Activated CD4-positive, CD25-positive, alpha-beta regulatory T cell treated with anti-CD3 and anti-CD28 coated beads, Interleukin-2, amount 50 U/mL, for 16 hours (primary cell): ENCODE measurements at regions not wholly inside any gene's neighbourhood (a gene's known extent, or its start where the extent isn't known, plus 50 kb on each side); places are given as distances from the start of the nearest gene placed in this dataset.

Experiments used
- DNase-seq: peaks from one replicate; pipeline ENCODE4 v3.0.0-alpha.2; 2020; ENCODE audit warnings: low read depth, low spot score

- DNase-seq = no peak
These were observed 792.8 kb downstream of the ADGRL2 start for GRCh38 chr1:82593561-82593960.

GRCh38 chr1:82589588-82589987 is 788.9 kb downstream of the ADGRL2 start:
- DNase-seq = no peak

- DNase-seq = no peak
These were observed 786.6 kb downstream of the ADGRL2 start for GRCh38 chr1:82587371-82587770.

GRCh38 chr1:82586473-82586872 is 785.7 kb downstream of the ADGRL2 start:
- DNase-seq = no peak

GRCh38 chr1:82582347-82582746 is 781.6 kb downstream of the ADGRL2 start:
- no peak for DNase-seq

- DNase-seq = no peak
These were observed 777.5 kb downstream of the ADGRL2 start for GRCh38 chr1:82578086-82578726.

- DNase-seq = no peak
These were observed 766.6 kb downstream of the ADGRL2 start for GRCh38 chr1:82567348-82567747.

GRCh38 chr1:82565546-82565945 is 764.8 kb downstream of the ADGRL2 start:
- DNase-seq = no peak

GRCh38 chr1:82565146-82565545 is 764.4 kb downstream of the ADGRL2 start:
- DNase-seq = no peak

GRCh38 chr1:82564333-82564732 is 763.6 kb downstream of the ADGRL2 start:
- DNase-seq = no peak

GRCh38 chr1:82562448-82562847 is 761.7 kb downstream of the ADGRL2 start:
- no peak for DNase-seq

GRCh38 chr1:82560566-82560965 is 759.8 kb downstream of the ADGRL2 start:
- no peak for DNase-seq

GRCh38 chr1:82555501-82555900 is 754.8 kb downstream of the ADGRL2 start:
- no peak for DNase-seq

GRCh38 chr1:82549841-82550240 is 749.1 kb downstream of the ADGRL2 start:
- DNase-seq = no peak

- no peak for DNase-seq
These were observed 742.0 kb downstream of the ADGRL2 start for GRCh38 chr1:82542766-82543165.

GRCh38 chr1:82542141-82542540 is 741.4 kb downstream of the ADGRL2 start:
- DNase-seq = no peak

GRCh38 chr1:82540006-82540405 is 739.3 kb downstream of the ADGRL2 start:
- no peak for DNase-seq

GRCh38 chr1:82538876-82539275 is 738.1 kb downstream of the ADGRL2 start:
- no peak for DNase-seq

GRCh38 chr1:82534996-82535395 is 734.3 kb downstream of the ADGRL2 start:
- DNase-seq = no peak

- no peak for DNase-seq
These were observed 724.6 kb downstream of the ADGRL2 start for GRCh38 chr1:82525378-82525777.

- no peak for DNase-seq
These were observed 719.9 kb downstream of the ADGRL2 start for GRCh38 chr1:82520611-82521010.

GRCh38 chr1:82517586-82517985 is 716.9 kb downstream of the ADGRL2 start:
- DNase-seq = no peak

- no peak for DNase-seq
These were observed 714.9 kb downstream of the ADGRL2 start for GRCh38 chr1:82515650-82516049.

- DNase-seq = no peak
These were observed 710.7 kb downstream of the ADGRL2 start for GRCh38 chr1:82511441-82511840.
